Glutamatergic neuron (in vitro differentiated cells): ENCODE measurements at regions not wholly inside any gene's neighbourhood (a gene's known extent, or its start where the extent isn't known, plus 50 kb on each side); places are given as distances from the start of the nearest gene placed in this dataset.

Source experiments
- DNase-seq: peaks from one replicate; pipeline ENCODE4 v3.0.0; 2022
- H3K27ac Mint-ChIP-seq: one replicate; pipeline ENCODE4 v1.8.0; 2020; ENCODE audit warnings: mild to moderate bottlenecking, mixed read lengths, inconsistent platforms; ENCODE audit not compliant: unreplicated experiment
- H3K27me3 Mint-ChIP-seq: one replicate; pipeline ENCODE4 v1.8.0; 2020; ENCODE audit warnings: mild to moderate bottlenecking, moderate library complexity, mixed read lengths, inconsistent platforms; ENCODE audit not compliant: unreplicated experiment
- H3K36me3 Mint-ChIP-seq: one replicate; pipeline ENCODE4 v1.8.0; 2020; ENCODE audit warnings: mild to moderate bottlenecking, mixed read lengths, inconsistent platforms; ENCODE audit not compliant: unreplicated experiment
- H3K4me1 Mint-ChIP-seq: one replicate; pipeline ENCODE4 v1.8.0; 2020; ENCODE audit warnings: mild to moderate bottlenecking, low read depth, mixed read lengths, inconsistent platforms; ENCODE audit not compliant: unreplicated experiment
- H3K4me3 Mint-ChIP-seq: one replicate; pipeline ENCODE4 v1.8.0; 2020; ENCODE audit warnings: mild to moderate bottlenecking, mixed read lengths, inconsistent platforms; ENCODE audit not compliant: unreplicated experiment
- H3K9me3 Mint-ChIP-seq: one replicate; pipeline ENCODE4 v1.8.0; 2020; ENCODE audit warnings: mild to moderate bottlenecking, moderate library complexity, mixed read lengths, inconsistent platforms; ENCODE audit not compliant: unreplicated experiment
- CTCF ChIP-seq: fragments of 200-600 bp; sonication (generic); IDR thresholded peaks from one replicate; pipeline ENCODE4 v1.5.0; 2021; ENCODE audit not compliant: partially characterized antibody, unreplicated experiment

GRCh38 chr6:159462431-159462830, 230.6 kb downstream of the SOD2 start:
- no peak for DNase-seq
- no peak overlapping the region for H3K4me3 Mint-ChIP-seq
- no peaks in the 10 kb centered on the region for H3K27me3 Mint-ChIP-seq
- no peak for TF ChIP-seq CTCF
- no peaks in the 10 kb centered on the region for H3K36me3 Mint-ChIP-seq
- H3K9me3 Mint-ChIP-seq, result no peaks in the 10 kb centered on the region
- H3K4me1 Mint-ChIP-seq, result peaks cover 2% of the 10 kb centered on the region
- no peak overlapping the region for H3K27ac Mint-ChIP-seq

GRCh38 chr6:159461998-159462397, 231.0 kb downstream of the SOD2 start:
- TF ChIP-seq CTCF, result no peak
- Mint-ChIP-seq H3K36me3 (no peaks in the 10 kb centered on the region), H3K27me3 (no peaks in the 10 kb centered on the region), H3K4me1 (peaks cover 2% of the 10 kb centered on the region), H3K9me3 (no peaks in the 10 kb centered on the region), H3K27ac (no peak overlapping the region), H3K4me3 (no peak overlapping the region)
- no peak for DNase-seq

GRCh38 chr6:159461266-159461665, 231.8 kb downstream of the SOD2 start:
- TF ChIP-seq CTCF, result no peak
- H3K4me1 Mint-ChIP-seq, result peaks cover 2% of the 10 kb centered on the region
- DNase-seq, result no peak
- no peak overlapping the region for H3K27ac Mint-ChIP-seq
- H3K36me3 Mint-ChIP-seq, result no peaks in the 10 kb centered on the region
- H3K9me3 Mint-ChIP-seq, result no peaks in the 10 kb centered on the region
- H3K4me3 Mint-ChIP-seq, result no peak overlapping the region
- H3K27me3 Mint-ChIP-seq, result no peaks in the 10 kb centered on the region

DNA sequence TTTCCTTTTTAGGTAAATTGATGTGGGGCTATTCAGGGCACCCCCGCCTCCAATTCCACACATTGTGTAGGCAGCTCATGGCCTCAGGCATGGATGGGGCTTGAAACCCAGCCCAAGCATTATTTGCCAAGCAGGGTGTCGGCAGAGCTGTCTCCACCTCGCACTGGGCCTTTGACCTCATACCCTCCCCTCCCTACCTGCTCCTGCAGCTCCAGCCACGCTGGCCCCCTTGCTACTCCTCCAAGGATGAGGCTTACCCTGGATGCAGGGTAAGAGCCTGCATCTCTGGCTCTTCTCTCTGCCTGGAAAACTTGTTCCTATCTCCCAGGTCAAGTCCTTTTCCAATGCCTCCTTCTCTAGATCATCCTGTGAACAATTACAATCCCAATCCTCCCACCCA, 232.6 kb downstream of the SOD2 start:
- no peaks in the 10 kb centered on the region for H3K27me3 Mint-ChIP-seq
- peaks cover 3% of the 10 kb centered on the region for H3K9me3 Mint-ChIP-seq
- peaks cover 2% of the 10 kb centered on the region for H3K4me1 Mint-ChIP-seq
- H3K27ac Mint-ChIP-seq, result no peak overlapping the region
- H3K4me3 Mint-ChIP-seq, result no peak overlapping the region
- DNase-seq, result no peak
- no peaks in the 10 kb centered on the region for H3K36me3 Mint-ChIP-seq
- no peak for TF ChIP-seq CTCF

DNA sequence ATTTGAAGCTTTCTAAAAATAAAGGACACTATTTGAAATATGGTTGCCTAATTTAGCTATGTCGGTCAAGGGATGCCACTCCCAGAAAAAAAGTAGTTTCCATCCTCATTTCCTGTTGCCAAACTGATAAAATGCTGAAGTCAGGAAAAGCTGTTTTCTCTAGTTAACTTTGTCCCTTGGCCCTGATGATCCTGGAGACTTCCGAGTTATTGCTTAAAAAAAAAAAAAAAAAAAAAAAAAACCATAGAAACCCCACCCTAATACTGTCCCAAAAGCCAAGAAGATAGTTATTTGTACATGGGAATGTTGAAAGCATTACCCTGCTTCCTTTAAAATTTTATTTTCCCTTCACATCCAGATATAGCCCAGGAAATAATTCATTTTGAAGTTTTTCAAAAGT, 236.7 kb downstream of the SOD2 start:
- H3K4me1 Mint-ChIP-seq, result peaks cover 2% of the 10 kb centered on the region
- peaks cover 5% of the 10 kb centered on the region for H3K9me3 Mint-ChIP-seq
- no peaks in the 10 kb centered on the region for H3K36me3 Mint-ChIP-seq
- TF ChIP-seq CTCF, result no peak
- no peak overlapping the region for H3K4me3 Mint-ChIP-seq
- DNase-seq, result no peak
- peaks cover 3% of the 10 kb centered on the region for H3K27me3 Mint-ChIP-seq
- H3K27ac Mint-ChIP-seq, result no peak overlapping the region
